ENCODE measurements at regions not wholly inside any gene's neighbourhood (a gene's known extent, or its start where the extent isn't known, plus 50 kb on each side); places are given as distances from the start of the nearest gene placed in this dataset.
A peak's percentile ranks its signal among the peaks of the same experiment; 100 is the strongest.

GRCh38 chr19:31448221-31448657, 99.0 kb upstream of the TSHZ3 start:
- peak; percentile 62 for DNase-seq

- DNase-seq: no peak
Measured at GRCh38 chr19:31449379-31449778, 100.1 kb upstream of the TSHZ3 start.

DNA sequence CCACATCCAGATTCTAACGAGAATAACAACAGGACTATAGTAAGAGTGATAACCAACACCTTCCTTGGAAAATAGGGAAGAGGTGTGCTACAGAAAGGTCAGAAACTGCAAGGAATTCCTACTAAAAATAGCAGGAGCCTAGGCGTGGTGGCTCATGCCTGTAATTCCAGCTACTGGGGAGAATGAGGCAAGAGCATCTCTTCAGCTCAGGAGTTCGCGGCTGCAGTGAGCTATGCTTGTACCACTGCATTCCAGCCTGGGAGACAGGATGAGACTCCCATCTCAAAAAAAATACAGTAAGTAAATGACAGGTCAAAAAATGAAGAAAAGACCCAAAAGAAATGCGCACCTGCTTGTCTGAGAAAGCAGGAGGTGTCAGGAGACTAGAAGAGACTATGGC, 101.5 kb upstream of the TSHZ3 start:
- DNase-seq: no peak

DNA sequence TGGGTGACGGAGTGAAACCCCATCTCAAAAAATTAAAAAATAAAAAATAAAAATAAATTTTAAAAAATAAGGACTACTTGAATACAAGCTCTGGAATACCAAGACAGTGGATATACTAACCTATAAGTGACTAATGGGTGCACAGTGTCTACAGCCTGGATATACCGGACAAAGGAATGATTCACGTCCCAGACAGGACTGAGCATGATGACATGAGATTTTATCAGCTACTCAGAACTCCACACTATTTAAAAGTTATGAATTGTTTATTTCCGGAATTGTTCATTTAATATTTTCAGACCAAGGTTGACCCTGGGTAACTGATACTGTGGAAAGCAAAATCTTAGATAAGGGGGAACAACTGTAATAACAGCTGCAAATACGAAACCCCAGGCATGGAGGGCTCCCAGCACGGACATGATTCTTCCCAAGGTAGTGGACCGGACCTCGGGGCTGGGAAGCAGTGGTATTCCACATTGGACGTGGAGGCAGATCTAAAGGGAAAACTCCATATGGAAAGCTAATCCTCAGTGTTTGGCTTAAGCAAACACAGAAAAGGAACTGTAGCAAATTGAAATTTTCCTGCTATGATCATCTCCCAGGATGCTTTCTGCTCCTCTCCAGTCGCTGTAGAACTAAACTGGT, 102.6 kb upstream of the TSHZ3 start:
- no peak for DNase-seq

DNA sequence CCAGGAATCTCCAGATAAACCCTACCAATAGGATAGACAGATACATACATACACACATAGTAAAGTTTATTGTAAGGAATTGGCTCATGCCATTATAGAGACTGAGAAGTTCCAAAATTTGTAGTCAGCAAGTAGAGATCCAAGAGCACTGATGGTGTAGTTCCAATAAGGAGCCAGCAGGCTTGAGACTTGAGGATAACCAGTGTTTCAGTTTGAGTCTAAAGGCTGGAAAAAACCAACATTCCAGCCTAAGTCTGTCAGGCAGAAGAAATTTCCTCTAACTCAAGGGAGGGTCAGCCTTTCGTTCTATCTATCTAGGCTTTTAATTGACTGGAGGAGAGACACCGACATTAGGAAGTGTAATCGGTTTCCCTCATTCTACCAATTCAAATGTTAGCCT, 110.2 kb upstream of the TSHZ3 start:
- DNase-seq: no peak

DNA sequence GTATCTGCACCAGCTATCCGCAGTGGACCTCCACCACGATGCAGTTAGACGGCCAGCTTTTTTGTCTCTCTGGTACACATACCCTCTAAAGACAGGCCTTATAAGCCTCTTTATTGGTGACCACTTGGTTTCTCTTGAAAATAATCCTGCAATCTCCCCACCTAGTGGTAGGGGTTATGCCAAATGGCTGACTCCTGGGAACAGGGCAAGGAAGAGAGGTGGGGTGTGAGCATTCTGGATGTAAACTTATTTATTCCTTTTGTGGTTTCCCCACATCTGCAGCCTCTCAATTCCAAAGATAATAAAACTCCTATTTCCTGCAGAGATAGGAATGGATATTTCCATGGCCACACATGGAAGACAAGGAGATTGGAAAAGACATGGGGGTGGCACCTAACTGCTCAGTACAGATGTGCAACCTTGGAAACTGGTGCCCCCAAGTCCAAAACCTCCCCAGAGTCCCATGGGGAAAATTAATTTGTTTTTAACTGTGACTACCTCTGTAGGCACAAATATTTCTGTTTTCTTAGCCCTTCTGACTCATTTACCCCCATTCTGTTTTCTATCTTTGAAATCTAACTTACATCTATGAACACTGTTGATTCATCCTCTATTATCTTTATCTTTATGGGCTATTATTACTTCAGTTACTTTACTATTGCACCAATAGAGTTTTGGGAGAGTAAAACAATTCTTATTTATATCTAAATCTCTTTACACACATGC, 112.7 kb upstream of the TSHZ3 start:
- peak; percentile 10 for DNase-seq

GRCh38 chr19:31470229-31470939, 121.1 kb upstream of the TSHZ3 start:
- no peak for DNase-seq

DNA sequence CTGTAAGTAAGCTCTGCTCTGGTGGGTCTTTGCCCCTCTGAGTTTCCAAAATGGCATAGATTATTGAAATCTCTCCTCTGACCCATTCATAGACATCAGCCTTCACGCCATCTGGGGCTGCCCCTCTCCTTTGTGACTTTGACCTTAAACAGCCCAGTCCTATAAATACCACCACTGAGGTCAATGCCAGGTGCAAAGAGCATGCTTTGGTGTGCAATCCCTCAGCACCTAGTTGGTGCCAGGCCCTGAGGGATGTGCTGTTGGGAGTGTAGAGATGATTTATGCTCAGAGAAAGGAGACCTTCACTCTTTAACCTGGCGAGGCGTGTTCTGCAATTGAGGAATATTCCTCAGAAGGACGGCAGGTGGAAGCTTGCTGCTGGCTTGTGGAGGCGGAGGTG, 121.7 kb upstream of the TSHZ3 start:
- no peak for DNase-seq

DNA sequence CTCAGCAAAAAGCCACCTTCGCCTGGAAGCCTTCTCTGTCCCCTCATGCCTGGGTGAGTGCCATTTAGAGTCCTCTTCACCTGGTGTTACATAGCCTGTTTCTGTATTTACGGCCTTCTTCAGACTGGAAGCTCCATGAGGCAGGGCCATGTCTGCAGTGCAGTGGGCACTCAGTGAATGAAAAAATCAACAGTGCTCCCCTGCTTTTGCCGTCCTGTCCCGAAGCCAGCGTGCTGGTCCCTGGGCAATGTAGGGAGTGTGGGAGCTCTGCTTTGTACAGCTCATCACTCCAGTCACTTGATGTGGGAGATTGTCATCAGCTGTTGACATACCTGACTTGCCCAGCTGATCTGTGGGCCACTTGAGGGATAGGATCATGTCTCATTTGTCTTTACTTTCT, 129.0 kb upstream of the TSHZ3 start:
- no peak for DNase-seq

GRCh38 chr19:31483226-31483857, 134.1 kb upstream of the TSHZ3 start:
- no peak for DNase-seq

- DNase-seq: peak; percentile 10
Measured at GRCh38 chr19:31484858-31485410, 135.7 kb upstream of the TSHZ3 start.

DNA sequence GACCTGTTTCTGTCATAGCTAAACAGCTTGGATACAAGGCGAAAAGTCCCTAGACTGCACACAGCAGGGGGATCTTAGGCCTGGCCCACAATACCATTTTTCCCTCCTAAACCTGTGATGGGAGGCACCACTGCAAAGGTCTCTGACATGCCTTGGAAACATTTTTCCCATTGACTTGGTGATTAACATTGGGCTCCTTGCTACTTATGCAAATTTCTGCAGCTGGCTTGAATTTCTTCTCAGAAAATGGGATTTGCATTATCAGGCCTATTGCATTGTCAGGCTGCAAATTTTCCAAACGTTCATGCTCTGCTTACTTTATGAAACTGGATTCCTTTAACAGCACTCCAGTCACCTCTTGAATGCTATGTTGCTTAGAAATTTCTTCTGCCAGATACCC, 136.2 kb upstream of the TSHZ3 start:
- DNase-seq: no peak

GRCh38 chr19:31491242-31491641, 142.0 kb upstream of the TSHZ3 start:
- no peak for DNase-seq

GRCh38 chr19:31492050-31492449, 142.8 kb upstream of the TSHZ3 start:
- DNase-seq: no peak

DNA sequence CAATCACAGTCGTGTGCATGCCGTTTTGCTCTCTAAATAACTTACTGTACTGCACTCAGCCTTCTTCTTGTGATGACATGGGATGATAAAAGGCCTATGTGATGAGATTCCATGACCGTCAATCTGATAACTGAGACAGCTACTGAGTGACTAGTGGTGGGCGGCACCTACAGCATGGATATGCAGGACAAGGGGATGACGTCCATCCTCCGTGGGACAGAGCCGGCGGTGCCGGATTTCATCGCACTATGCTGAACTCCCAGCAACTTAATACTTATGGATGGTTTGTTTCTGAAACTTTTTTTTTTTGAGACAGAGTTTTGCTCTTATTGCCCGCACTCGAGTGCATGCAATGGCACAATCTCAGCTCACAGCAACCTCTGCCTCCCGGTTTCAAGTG, 146.8 kb upstream of the TSHZ3 start:
- DNase-seq: no peak

- DNase-seq: no peak
Measured at GRCh38 chr19:31497709-31498108, 148.5 kb upstream of the TSHZ3 start.

DNA sequence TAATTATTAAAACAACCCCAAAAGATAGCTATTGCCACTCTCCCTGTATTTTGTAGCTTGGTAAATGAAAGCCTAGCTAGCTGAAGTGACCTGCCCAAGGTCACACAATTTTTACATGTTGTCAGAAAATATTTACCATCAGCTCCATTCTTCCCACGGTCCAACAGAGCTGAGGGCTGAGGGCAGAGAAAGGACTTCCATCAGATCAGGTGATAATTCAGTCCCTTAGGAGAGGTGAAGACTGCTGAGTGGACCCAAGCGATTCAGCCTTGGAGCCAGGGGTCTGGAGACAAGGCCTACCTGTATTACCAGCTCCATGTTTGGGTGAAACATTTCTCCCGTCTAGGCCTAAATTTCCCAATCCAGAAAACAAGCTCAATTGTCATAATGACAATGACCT, 149.5 kb upstream of the TSHZ3 start:
- DNase-seq: no peak

GRCh38 chr19:31499281-31500196, 150.3 kb upstream of the TSHZ3 start:
- DNase-seq: no peak

DNA sequence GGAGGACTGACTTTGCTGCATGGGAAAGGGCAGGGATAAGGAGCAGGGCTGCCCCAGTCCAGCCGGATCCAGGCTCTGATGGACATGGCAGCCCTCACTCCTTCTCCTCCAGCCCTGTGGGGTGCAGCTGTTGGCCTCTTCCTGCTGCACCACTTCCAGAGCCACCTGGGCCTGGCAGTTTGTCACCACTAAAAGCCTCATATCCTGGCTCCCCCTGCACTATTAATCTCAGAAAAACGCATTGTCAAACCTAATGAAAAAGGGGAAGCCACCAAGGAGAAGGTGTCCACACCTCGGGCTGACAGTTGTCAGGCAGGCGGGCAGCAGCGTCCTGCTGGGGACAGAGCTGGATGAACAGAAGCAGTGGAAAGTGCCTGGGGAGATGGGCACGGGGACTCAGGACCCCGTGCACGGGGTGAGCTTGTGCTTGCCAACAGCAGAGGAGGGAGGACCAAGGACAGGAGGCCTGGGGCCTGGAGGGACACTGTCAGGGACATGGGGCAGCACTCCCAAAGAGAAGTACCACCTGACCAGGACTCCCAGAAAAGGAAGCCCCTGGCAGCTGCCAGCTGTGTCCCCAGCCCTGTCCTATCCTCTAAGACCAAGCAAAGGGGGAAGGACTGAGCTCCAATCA, 151.1 kb upstream of the TSHZ3 start:
- DNase-seq: no peak

DNA sequence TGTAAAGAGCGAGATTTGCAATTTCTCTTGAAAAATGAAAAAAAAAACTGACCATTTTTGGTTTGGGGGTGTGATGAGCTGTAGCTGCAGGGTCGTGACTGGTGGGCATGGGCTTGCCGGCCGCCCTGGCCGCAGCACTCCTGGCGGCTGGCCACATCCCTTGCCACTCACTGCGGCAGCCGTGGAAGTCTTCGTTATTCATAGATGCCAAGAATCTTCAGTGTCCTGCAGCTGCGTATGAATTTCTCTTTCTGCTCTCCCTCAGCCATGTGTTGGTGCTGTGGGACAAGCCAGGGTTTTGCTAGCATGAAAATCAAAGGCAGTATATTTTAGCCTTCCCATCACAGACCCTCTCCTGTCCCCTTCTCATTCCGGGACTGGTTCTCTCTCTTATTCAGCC, 151.7 kb upstream of the TSHZ3 start:
- no peak for DNase-seq

DNA sequence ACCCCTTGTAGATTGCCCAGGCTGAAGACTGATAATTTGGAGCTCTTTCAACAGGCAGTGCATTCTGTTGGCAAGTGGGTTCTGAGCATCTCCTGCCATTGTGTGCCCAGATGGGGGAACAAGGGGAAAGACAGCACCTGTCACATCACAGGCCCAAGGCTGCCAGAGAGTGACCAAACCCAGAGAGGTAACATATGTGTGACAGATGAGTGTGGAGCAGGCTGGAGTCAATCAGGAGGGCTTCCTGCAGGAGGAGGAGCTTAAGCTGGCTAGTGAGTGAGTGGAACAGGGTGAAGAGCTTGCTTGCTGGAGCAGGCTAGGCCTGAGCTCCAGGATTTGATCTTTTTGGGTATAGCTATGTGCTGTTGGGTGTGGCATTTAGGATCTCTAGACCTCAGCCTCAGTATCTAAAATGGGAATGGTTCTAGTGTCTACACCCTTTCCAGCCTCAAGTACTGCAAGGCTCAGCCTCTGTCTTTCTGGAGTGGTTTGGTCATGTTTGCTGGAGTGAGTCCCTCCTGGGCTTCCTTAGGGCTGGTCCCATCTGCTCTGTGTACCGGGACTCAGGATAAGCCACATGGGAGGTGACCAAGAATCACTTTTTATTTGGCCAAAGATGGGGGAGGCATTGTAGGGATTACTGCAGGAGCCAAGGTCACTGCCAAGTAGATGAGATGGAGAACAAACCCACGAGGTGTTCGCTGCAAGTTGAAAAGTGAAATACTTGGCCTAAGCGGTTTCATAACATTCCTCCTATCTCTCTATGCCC, 152.4 kb upstream of the TSHZ3 start:
- no peak for DNase-seq

All from fibroblast of skin of scalp (primary cell).